Mesothelial cell of epicardium (in vitro differentiated cells): ENCODE measurements at regions not wholly inside any gene's neighbourhood (a gene's known extent, or its start where the extent isn't known, plus 50 kb on each side); places are given as distances from the start of the nearest gene placed in this dataset.

Experiments
- DNase-seq, 2 experiments: peaks; one replicate each; pipeline ENCODE4 v3.0.0; 2021; ENCODE audit warnings: low spot score in 2 of 2; ENCODE audit not compliant: unreplicated experiment in 2 of 2
- H3K27ac Mint-ChIP-seq: 2 replicates; pipeline ENCODE4 v1.8.0; 2021; ENCODE audit warnings: mixed read lengths
- H3K27me3 Mint-ChIP-seq: 2 replicates; pipeline ENCODE4 v1.8.0; 2021; ENCODE audit warnings: low read depth, mixed read lengths
- H3K36me3 Mint-ChIP-seq: 2 replicates; pipeline ENCODE4 v1.8.0; 2021; ENCODE audit warnings: mixed read lengths
- H3K4me1 Mint-ChIP-seq: 2 replicates; pipeline ENCODE4 v1.8.0; 2021; ENCODE audit warnings: mixed read lengths
- H3K4me3 Mint-ChIP-seq: 2 replicates; pipeline ENCODE4 v1.8.0; 2021; ENCODE audit warnings: mild to moderate bottlenecking, moderate library complexity, mixed read lengths
- H3K9me3 Mint-ChIP-seq: 2 replicates; pipeline ENCODE4 v1.8.0; 2021; ENCODE audit warnings: mixed read lengths
- CTCF ChIP-seq: fragments of 200-600 bp; sonication (generic); IDR thresholded peaks from one replicate; pipeline ENCODE4 v1.5.0; 2021; ENCODE audit warnings: antibody characterized with exemption; ENCODE audit not compliant: unreplicated experiment

DNA sequence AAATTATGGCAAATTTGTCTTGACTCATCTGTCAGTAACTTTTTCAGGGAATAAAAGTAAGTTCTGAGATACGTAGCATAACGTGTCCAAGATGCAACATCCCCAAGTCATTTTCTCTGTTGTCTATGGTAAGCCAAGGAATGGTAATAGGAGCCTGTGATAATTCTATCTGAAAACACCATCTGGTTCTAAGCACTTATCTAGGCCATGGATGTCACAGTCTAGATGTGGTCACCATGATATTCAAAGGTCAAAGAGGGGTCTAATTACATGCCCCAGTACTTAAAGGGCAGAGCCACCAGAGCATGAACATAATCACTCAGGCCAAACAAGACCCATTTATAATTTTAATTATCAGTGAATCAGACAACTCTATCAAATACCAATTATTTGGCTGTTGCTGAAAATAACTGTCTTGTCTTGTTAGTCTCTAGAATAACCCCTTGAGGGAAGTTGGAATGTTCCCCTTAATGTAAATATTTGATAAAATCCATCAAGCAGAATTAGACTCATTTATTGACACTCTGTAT is 225.1 kb upstream of the MPPED2 start:
- no peaks in the 10 kb centered on the region for H3K27me3 Mint-ChIP-seq
- no peak for TF ChIP-seq CTCF
- peaks cover 12% of the 10 kb centered on the region for H3K9me3 Mint-ChIP-seq
- no peak overlapping the region for H3K27ac Mint-ChIP-seq
- no peak overlapping the region for H3K4me3 Mint-ChIP-seq
- no peak for DNase-seq
- peaks cover 6% of the 10 kb centered on the region for H3K36me3 Mint-ChIP-seq
- H3K4me1 Mint-ChIP-seq: peaks cover 26% of the 10 kb centered on the region

- Mint-ChIP-seq H3K27ac (no peak overlapping the region), H3K36me3 (peaks cover 6% of the 10 kb centered on the region), H3K27me3 (no peaks in the 10 kb centered on the region), H3K4me3 (no peak overlapping the region), H3K4me1 (peaks cover 15% of the 10 kb centered on the region), H3K9me3 (peaks cover 14% of the 10 kb centered on the region)
- no peak for TF ChIP-seq CTCF
- DNase-seq: no peak
Measured at GRCh38 chr11:30810116-30810515, 224.0 kb upstream of the MPPED2 start.

DNA sequence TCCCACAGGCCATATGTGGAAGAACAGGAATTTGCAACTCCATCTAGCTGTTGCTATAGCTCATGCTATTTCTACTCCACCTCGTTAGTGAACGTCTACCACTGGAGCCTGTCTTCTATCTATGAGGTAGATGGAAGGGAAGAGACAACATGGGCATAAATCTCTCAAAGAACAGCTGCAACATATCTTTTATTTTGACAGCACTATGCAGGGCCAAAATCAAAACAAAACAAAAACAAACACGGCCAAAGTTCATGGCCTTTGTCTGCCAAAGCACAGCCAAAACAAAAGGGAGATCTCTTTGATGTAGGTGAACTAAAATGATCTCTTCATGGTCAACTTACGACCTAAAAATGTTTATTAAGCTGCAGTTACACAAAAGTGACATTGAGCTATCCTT is 215.2 kb upstream of the MPPED2 start:
- Mint-ChIP-seq H3K36me3 (peaks cover 6% of the 10 kb centered on the region), H3K27ac (no peak overlapping the region), H3K27me3 (no peaks in the 10 kb centered on the region), H3K4me3 (no peak overlapping the region), H3K9me3 (peaks cover 31% of the 10 kb centered on the region), H3K4me1 (peaks cover 20% of the 10 kb centered on the region)
- no peak for TF ChIP-seq CTCF
- DNase-seq: no peak

- H3K9me3 Mint-ChIP-seq: peaks cover 29% of the 10 kb centered on the region
- DNase-seq: no peak
- peaks cover 20% of the 10 kb centered on the region for H3K4me1 Mint-ChIP-seq
- H3K27me3 Mint-ChIP-seq: no peaks in the 10 kb centered on the region
- H3K27ac Mint-ChIP-seq: no peak overlapping the region
- no peak for TF ChIP-seq CTCF
- no peak overlapping the region for H3K4me3 Mint-ChIP-seq
- H3K36me3 Mint-ChIP-seq: peaks cover 6% of the 10 kb centered on the region
Measured at GRCh38 chr11:30800904-30801303, 214.8 kb upstream of the MPPED2 start.

DNA sequence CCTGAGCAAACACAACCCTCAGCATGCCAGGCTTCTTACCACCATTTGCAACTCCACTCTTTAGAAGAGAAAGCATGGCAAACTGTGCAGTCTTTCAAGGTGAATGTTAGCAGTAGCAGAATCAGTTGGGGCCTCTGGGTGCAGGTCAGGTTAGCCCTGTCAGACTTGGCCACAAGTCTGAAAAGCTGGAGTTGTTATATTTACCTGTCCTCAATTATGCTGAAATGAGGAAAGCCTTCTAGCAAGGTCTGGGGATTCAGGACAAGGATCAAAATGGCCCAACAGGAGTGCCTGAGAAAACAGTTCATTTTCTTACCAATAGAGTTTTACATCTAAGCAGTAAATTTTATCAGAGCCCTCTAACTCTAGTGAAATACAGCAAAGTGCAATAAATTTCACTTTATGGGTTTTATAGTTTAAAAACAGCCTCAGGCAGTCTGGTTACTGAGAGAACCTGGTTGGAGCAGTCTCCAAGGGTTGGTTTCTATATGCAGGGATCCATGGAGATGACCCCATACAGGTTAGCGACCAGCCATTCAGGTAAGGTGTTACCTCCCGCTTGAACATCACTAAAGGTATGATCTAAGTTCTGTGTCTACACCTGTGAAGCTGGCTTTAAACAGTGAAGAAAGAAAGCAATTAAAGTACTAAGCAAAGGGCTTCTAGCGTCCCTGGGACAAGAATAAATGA is 212.5 kb upstream of the MPPED2 start:
- no peak overlapping the region for H3K4me3 Mint-ChIP-seq
- TF ChIP-seq CTCF: no peak
- peaks cover 21% of the 10 kb centered on the region for H3K9me3 Mint-ChIP-seq
- H3K4me1 Mint-ChIP-seq: peaks cover 20% of the 10 kb centered on the region
- H3K27me3 Mint-ChIP-seq: no peaks in the 10 kb centered on the region
- H3K36me3 Mint-ChIP-seq: peaks cover 2% of the 10 kb centered on the region
- peak overlapping the region; percentile 84 for H3K27ac Mint-ChIP-seq
- DNase-seq: no peak
